Mucosa of gallbladder (tissue), 1 donor: ENCODE measurements at regions not wholly inside any gene's neighbourhood (a gene's known extent, or its start where the extent isn't known, plus 50 kb on each side); places are given as distances from the start of the nearest gene placed in this dataset.
"Not testable (repeated sequence)": the region's sequence is repeated elsewhere in the genome, so short reads cannot be mapped to it uniquely, and the experiment has no call there.

Source experiments
- DNase-seq: peaks from one replicate; pipeline ENCODE4 v3.0.0-alpha.2; 2020; ENCODE audit warnings: low spot score
- donor health status: DM: no; HTN: no; CAD: no.

DNA sequence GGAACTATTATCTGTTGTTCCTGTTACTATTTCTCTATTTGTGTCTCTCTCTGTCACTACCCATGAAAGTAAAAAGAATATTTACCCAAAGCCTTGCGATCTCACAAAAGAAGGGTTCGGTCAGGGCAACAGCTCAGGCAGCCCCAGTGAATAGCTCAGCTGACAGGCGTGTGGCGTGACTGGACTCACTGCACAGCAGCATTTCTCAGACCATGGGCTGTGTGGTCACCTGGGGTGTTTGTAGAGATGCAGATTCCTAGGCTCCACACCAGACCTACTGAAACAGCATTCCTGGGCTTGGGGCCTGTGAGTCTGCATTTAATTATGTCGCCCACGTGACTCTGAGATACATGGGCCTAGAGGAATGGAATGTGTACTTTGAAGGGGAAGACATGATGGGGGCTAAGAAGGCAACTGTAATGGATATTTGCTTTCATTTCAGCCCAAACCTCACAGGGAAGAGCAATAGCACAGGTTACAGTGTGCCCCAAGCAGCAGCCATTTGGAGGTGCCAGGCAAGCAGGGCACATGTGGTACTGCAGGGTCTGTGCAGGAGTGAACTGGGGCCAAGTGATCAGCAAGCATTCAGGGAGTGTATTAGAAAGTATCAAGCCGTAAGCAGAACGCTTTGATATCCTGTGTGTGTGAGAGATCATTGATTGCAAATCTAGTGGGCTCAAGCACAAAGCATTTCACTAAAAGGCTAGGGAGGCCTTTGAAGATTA, 90.4 kb upstream of the RBMS1 start:
- no peak for DNase-seq

DNA sequence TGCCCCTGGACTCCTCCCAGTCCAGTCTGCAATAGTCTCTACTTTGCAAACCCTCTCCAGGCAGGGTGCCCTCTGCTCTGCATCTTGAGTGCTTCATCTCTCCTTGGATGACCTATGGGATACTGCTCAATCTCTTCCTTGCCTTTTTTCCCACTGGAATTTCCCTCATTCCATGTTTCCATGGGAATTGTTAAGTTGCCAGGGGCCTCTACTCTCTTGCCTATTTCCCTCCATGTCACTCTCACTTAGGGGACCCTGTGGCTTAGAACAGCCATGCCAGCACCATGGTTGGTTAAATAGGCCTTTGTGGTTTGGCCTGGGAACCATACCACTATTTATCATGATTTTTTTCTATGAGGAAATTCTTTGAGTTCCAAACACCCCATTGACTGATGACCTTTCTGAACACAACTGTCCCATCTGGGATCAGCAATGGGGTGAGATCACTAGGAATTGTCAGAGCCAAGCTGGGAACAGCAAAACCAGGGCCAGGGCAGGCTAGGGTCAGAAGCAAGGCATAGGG, 91.4 kb upstream of the RBMS1 start:
- no peak for DNase-seq

DNA sequence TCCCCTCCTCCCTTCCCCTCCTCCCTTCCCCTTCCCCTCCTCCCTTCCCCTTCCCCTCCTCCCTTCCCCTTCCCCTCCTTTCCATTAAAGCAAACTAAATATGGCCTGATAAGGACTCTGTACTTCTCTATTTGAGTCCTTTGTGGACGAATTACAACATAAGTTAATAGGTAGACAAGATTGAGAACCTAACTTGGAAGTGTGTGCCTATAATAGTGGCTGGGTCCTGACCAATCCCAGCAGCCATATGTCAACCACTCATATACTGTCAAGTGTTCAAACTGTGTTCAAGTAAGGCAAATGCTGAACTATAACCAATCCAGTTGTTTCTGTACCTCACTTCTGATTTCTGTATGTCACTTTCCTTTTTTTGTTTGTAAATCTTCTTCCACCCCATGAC, 97.1 kb upstream of the RBMS1 start:
- no peak for DNase-seq

DNA sequence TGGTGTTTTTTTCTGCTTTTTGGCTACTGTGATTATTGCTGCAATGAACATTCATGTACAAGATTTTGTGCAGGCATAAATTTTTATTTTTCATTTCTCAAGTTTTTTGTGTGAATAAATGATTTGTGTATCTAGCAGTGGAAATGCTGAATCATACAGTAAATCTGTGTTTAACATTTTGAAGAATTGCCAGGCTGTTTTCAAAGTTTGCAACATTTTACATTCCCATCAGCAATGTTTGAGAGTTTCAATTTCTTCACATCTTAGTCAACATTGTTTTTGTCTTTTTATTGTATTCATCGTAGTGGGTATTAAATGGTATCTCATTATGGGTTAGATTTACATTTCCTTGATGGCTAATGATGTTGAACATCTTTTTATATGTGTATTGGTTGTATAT, 98.8 kb upstream of the RBMS1 start:
- no peak for DNase-seq

DNA sequence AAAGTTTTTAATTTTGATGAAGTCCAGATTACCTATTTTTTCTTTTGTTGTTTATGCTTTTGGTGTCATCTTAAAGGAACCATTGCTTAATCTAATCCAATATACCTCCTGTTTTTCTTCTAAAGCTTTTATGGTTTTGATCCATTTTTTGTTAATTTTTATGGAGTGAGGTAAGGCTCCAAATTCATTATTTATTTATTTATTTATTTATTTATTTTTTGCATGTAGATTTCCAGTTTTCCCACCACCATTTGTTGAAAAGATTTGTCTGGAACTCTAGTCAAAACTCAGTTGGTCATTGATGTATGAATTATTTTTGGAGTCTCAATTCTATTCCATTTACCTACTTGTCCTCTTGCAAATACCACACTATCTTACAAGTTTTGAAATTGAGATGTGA, 99.4 kb upstream of the RBMS1 start:
- no peak for DNase-seq

DNA sequence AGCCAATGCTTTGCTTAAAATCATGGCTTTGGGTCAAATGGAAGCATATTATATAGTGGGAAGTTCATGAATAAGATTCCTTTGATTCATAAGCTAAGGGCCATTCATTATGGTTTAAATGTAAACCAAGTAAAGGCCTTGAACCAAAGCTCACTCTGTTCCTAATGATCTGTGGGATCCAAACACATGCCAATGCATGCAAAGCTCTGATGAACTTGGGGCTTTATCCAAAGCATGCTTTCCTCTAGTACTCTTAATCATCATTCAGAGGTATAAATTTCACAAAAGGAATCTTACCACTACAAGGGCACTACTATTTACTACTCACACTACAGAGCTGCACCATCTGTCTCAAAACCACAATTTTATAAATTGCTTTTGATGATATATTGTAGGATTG, 102.8 kb upstream of the RBMS1 start:
- no peak for DNase-seq

DNA sequence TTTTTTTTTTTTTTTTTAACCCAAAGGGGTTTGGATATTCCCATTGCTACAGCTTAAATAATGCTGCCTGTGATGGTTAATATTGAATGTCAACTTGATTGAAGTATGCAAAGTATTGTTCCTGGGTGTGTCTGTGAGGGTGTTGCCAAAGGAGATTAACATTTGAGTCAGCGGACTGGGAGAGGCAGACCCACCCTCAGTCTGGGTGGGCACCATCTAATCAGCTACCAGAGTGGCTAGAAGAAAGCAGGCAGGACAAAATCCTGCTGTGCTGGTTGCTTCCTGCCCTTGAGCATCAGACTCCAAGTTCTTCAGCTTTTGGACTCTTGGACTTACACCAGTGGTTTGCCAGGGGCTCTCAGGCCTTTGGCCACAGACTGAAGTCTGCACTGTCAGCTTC, 106.8 kb upstream of the RBMS1 start:
- DNase-seq: not testable (repeated sequence)

DNA sequence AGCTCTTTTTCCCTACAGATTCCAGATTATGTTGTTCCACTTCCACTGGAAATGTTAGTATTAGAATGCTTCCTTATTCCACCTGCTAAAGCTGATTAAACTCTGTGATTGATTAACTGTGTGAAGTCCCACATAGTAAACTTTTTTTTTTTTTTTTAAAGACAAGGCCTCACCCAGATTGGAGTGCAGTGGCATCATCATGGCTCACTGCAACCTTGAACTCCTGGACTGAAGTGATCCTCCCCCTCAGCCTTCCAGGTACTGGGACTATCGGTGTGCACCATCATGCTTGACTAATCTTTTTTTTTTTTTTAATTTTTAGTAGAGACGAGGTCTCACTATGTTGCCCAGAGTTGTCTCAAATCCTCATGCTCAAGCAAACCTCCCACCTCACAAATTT, 108.5 kb upstream of the RBMS1 start:
- no peak for DNase-seq

DNA sequence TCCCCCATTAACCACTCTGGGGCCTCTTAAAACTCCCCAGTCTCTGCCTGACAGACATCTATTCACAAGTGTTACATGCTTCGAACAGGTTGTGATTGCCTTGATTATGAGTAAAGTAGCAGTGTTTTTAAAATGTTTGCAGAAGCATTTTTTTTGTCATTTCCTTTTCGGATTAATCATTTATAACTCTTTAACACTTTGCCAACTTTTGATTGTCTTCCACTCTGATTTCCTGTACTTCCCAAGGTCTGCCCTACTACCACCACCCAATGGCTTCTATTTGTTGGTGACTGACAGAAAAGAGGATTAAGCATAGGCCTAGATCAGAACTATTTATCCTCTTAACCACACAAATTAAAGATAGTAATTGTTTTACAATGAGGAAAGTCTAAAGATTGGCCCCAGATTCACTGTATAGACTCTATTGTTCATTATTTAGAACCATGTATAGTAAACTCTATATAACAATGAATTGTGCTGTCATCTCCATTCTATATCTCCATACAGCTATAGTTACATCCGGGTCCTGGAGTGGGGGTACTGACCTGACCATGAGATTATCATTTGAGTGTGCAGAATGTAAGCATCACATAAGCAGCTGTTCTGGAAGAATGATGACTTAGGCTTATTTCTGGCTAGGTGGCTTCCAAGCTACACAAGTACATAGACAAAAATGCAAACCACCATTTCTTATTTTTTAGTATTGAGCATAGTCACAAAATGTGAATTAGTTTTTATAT, 110.3 kb upstream of the RBMS1 start:
- no peak for DNase-seq

DNA sequence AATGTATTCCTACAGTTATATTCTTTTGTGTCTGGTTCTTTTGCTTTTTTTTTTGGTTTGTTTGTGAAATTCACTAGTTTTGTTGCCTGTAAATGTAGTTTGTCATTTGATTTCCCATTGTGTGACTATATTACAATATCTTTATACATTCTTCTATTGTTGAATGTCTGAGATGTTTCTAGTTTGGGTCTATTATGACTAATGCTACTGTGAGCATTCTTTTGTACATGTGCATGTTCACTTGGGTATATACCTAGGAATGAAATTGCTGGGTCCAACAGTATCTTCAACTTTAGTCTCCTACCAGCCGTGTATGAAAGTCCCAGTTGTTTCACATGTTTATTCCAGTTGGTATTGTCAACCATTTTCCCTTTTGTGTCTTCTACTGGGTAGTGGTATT, 112.7 kb upstream of the RBMS1 start:
- DNase-seq: no peak

DNA sequence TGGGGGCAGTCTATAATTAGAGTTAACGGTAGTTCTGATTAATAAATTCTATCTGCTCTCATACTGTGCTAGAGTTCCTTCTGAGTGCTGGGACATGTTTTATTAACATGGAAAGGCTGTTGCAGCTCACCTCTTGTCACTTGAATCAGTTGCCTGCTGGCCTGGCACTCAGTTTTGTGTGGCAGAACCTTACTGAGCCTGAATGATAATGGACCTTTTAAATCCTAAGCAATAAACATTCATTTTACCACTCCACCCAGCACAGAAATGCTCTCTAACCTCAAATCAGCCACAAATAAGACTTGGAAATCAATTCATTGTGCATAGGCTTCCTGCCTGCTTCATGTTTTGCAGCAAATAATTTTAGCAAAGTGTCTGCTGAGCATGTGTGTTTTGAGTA, 115.0 kb upstream of the RBMS1 start:
- no peak for DNase-seq

DNA sequence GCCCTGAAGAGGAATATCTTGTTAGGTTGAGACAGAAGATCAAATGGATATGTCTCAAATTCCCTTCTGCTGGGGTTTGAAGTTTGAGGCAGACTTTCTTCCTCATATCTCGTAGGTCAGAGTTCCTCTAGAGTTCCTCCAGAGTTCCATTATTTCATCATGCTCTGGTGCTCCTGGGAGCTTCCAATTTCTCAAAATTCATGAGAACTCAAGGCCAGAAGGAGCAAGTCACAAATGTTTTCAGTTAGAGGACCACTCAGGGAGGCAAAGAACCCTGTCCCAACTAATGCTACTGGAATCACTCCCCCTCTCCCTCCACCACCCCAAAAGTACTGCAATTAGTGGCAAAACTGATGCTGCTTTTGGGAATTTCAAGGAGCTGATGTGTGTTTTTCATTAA, 115.7 kb upstream of the RBMS1 start:
- no peak for DNase-seq

DNA sequence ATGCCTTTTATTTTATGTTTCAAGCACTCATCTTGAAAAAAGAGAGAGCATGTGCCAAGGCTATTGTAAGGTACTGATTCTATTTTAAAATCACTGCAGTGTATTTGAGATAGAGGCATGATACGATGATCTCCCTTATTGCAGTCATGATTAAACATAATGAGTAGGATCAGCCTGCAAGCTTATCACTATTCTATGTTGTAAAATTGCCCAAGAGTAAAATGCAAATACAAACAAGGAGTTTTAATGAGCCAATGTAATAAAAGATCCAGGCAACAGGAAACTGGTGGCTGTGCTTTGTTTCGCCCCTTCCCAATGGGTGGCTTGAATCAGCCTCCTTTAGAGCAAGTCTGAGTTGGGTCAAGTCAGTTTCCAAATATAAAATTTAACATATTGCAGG, 116.4 kb upstream of the RBMS1 start:
- DNase-seq: no peak

DNA sequence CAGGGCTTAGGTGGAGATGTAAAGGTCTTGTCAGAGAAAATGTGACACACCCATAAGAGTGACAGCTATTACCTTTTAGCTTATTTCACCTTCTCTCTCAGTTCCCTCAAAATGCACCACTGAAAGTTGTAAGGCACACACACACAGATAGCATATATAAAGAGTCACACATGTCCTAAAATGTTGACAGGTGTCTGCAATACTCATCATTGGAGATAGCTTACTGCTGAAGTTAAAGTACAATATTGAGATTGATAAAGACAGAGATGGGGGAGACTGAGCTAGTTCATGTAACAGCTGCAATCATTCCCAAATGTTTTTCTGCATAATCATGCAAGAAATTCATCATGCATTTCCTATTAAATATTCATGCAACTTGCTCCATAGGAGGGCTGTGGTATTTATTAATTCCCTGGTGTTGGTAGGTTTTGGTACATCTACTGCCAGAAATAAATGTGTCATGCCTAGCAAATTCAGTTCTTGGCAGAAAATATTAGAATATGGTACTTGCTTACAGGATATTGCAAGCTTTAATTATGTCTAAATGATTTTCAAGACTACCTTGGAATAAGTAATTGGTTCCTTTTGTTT, 118.8 kb upstream of the RBMS1 start:
- DNase-seq: no peak

DNA sequence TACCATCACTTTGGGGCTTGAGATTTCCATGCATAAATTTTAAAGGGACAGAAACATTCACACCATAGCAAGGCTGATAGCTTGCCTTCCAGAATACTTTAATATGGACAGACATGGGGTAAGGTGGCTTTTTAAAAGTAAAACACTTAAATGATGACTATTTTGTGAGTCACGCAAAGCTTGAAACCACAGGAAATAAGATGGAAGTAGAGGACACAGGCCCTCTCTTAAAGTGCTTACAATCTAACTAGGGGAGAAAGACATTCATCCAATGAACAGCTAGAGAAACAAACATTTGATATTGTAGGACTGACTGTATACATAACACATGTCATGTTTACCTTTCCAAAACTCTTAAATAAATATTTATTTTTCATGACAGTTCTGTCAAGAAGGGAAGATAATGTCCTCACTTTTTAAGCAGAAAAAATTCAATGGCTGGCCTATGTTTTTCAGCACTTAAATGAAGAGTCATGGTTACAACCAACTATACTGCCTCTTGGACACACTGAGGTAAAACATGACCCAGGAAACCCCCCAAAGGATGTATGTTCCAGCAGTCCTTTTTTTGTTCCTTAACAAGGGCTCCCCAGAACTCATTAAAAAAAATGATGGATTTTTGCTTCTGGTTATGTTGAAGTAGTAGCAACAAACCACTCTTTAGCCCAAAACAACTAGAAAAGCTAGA, 120.0 kb upstream of the RBMS1 start:
- no peak for DNase-seq

DNA sequence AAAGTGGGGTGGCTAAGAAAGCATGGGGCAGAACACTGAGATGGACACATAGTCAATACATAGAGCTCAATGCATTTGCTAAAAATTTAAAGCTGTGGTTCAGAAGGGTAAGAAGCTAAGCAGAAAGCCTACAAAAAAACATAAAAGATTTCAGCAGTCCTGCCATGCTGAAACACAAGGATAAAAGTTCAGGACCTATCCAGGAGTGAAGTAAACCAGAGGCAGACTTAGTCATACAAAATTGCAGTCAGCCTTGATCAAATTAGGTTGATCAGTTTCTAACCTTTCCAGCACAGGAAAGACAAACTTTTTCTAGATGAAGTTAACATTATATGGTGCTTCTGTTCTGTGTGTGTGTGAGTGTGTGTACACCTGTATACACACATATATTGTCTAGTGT, 120.8 kb upstream of the RBMS1 start:
- no peak for DNase-seq

DNA sequence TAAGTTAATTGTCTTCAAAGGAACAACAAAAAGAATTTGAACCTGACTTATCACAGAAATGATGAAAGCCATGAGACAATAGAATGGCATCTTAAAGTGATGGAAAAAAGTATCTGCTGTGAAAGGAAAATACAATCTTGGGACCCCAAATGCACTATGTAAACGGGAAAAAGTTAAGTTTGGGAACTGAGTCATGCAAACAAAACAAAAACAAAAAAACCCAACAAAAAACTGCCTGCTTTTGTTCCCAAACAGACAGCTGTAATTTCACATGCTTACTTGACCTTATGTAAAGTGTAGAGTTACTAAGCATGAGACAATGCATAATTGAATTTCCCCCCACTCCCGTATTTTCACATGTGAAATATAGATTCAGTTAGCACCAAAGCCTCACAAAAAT, 122.1 kb upstream of the RBMS1 start:
- DNase-seq: no peak

DNA sequence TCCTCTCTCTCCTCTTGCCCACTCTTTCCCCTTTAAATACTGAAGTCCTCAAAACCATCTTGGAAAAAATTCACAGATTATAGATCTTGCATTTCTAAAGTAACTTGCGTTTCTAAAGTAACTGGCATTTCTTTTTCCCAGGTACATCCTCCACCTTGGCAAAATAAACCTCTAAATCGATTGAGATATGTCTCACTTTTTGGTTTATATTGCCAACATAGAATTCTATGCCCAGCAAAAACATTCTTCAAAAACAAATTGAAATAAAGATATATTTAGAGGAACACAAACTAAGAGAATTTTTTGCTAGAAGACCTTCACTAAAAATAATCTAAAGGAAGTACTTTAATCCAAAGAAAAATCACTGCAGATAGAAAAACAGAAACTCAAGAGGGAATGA, 122.5 kb upstream of the RBMS1 start:
- DNase-seq: no peak

DNA sequence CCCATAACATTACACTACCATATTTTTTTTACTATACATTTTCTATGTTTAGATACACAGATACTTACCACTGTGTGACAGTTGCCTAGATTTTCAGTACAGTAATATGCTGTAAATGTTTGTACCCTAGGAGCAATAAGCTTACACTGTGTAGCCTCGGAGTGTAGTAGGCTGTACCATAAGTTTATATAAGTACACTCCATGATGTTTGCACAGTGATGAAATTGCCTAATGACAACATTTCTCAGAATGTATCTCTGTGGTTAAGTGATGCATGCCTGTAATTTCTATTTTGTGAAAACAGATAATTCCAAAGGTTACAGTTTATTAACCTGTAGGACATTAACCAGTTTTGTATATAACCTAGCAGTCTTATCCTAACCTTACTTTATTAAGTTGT, 128.1 kb upstream of the RBMS1 start:
- DNase-seq: no peak

DNA sequence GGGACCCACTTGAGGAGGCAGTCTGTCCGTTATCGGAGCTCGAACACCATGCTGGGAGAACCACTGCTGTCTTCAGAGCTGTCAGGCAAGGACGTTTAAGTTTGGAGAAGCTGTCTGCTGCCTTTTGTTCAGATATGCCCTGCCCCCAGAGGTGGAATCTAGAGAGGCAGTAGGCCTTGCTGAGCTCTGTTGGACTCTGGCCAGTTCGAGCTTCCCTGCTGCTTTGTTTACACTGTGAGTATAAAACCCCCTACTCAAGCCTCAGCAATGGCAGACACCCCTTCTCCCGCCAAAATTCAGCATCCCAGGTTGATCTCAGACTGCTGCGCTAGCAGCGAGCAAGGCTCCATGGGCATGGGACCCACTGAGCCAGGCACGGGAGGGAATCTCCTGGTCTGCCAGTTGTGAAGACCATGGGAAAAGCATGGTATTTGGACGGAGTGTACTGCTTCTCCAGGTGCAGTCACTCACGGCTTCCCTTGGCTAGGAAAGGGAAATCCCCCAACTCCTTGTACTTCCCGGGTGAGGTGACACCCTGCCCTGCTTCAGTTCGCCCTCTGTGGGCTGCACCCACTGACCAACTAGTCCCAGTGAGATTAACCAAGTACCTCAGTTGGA, 134.5 kb upstream of the RBMS1 start:
- DNase-seq: not testable (repeated sequence)

DNA sequence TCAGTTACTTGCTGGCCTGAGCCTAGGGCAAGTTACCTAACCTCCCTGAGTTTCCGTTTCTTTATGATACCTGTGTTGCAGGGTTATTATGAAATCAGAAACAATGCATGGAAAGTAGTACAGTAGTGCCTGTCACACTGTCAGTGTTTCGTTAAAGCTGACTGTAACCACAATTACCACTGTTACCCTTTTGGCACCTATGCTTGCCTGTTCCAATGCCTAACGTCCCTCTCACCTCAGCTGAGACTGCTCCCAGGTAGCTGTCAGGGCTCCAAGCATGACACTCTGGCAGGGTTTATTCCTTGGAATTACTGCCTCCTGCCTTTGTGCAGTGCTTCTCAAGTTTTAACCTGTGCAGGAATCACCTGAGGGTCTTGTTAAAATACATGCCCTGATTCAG, 135.2 kb upstream of the RBMS1 start:
- DNase-seq: no peak
